Astrocyte (in vitro differentiated cells and primary cell): ENCODE measurements at regions not wholly inside any gene's neighbourhood (a gene's known extent, or its start where the extent isn't known, plus 50 kb on each side); places are given as distances from the start of the nearest gene placed in this dataset.

Experiments used
- CTCF ChIP-seq: IDR thresholded peaks from 2 replicates; pipeline ENCODE4 v1.5.1; 2011; ENCODE audit warnings: low read depth, mild to moderate bottlenecking, inconsistent platforms, low read length, moderate library complexity; ENCODE audit not compliant: insufficient read depth
- EZH2 ChIP-seq: IDR thresholded peaks from 2 replicates; pipeline ENCODE4 v1.6.1; 2012; ENCODE audit warnings: mild to moderate bottlenecking, low read length, inconsistent platforms; ENCODE audit not compliant: insufficient read depth

GRCh38 chr1:38772026-38772425 lies 87.5 kb downstream of the RRAGC start:
- no peak for TF ChIP-seq CTCF
- TF ChIP-seq EZH2, result no peak
